Lower lobe of right lung (tissue), 2 donors: ENCODE measurements at regions not wholly inside any gene's neighbourhood (a gene's known extent, or its start where the extent isn't known, plus 50 kb on each side); places are given as distances from the start of the nearest gene placed in this dataset.

ENCODE experiments used
- ATAC-seq, 2 donors: fragments of 200-7000 bp; cut with Tn5 transposase; one replicate each; pipeline ENCODE4 v1.9.1; 2020 to 2022; ENCODE audit warnings: mild to moderate bottlenecking in 2 of 2, moderate library complexity in 2 of 2
- DNase-seq: peaks from one replicate; pipeline ENCODE4 v3.0.0-alpha.2; 2020
- H3K27ac ChIP-seq: fragments of 200-600 bp; one replicate; pipeline ENCODE4 v1.8.0; 2022
- H3K27me3 ChIP-seq: fragments of 200-600 bp; one replicate; pipeline ENCODE4 v1.8.0; 2022; ENCODE audit warnings: low read depth
- H3K36me3 ChIP-seq: fragments of 200-600 bp; one replicate; pipeline ENCODE4 v1.8.0; 2022; ENCODE audit warnings: mild to moderate bottlenecking
- H3K4me1 ChIP-seq: fragments of 200-600 bp; one replicate; pipeline ENCODE4 v1.8.0; 2022
- H3K4me3 ChIP-seq: fragments of 200-600 bp; one replicate; pipeline ENCODE4 v1.8.0; 2022; ENCODE audit warnings: mild to moderate bottlenecking
- H3K9me3 ChIP-seq: fragments of 200-600 bp; one replicate; pipeline ENCODE4 v1.8.0; 2022
- CTCF ChIP-seq: fragments of 200-600 bp; IDR thresholded peaks from one replicate; pipeline ENCODE4 v1.8.0; 2022; ENCODE audit warnings: antibody characterized with exemption, mild to moderate bottlenecking
- intact Hi-C: fragments of 100-400 bp; cut with DNase I; formaldehyde crosslinking; loops from one replicate; pipeline ENCODE4 v1.11.0; 2022
- donor health status: DM: no; HTN: yes; CAD: no; lungs with severe emphysema.

GRCh38 chr7:142389544-142389943, 131.7 kb upstream of the PRSS58 start:
- Histone ChIP-seq H3K4me1 (peaks cover 7% of the 10 kb centered on the region), H3K27ac (no peak overlapping the region), H3K27me3 (no peaks in the 10 kb centered on the region), H3K4me3 (no peak overlapping the region), H3K9me3 (no peaks in the 10 kb centered on the region), H3K36me3 (no peaks in the 10 kb centered on the region)
- no peak for ATAC-seq
- no peak for DNase-seq
- intact Hi-C loops = no loop called here
- TF ChIP-seq CTCF = no peak

GRCh38 chr7:142385491-142386340, 127.9 kb upstream of the PRSS58 start:
- Histone ChIP-seq H3K4me3 (no peak overlapping the region), H3K36me3 (no peaks in the 10 kb centered on the region), H3K27me3 (no peaks in the 10 kb centered on the region), H3K9me3 (no peaks in the 10 kb centered on the region), H3K27ac (no peak overlapping the region), H3K4me1 (peaks cover 7% of the 10 kb centered on the region)
- ATAC-seq (peak; percentile 85 to 87), DNase-seq (no peak)
- intact Hi-C loops = no loop called here
- peak; percentile 54 for TF ChIP-seq CTCF

GRCh38 chr7:142384493-142384922, 126.7 kb upstream of the PRSS58 start:
- H3K27me3 ChIP-seq = no peaks in the 10 kb centered on the region

GRCh38 chr7:142383841-142384492, 126.1 kb upstream of the PRSS58 start:
- Histone ChIP-seq H3K27me3 (no peaks in the 10 kb centered on the region), H3K4me1 (peaks cover 7% of the 10 kb centered on the region), H3K9me3 (no peaks in the 10 kb centered on the region), H3K4me3 (no peak overlapping the region), H3K36me3 (no peaks in the 10 kb centered on the region), H3K27ac (no peak overlapping the region)
- intact Hi-C loops = no loop called here
- peak; percentile 47 to 55 for ATAC-seq
- no peak for DNase-seq
- no peak for TF ChIP-seq CTCF

More at GRCh38 chr7:142384493-142384922, 126.7 kb upstream of the PRSS58 start:
- DNase-seq (peak; percentile 52), ATAC-seq (peak; percentile 66 to 67)
- Histone ChIP-seq H3K9me3 (no peaks in the 10 kb centered on the region), H3K4me3 (no peak overlapping the region), H3K4me1 (peaks cover 7% of the 10 kb centered on the region), H3K36me3 (no peaks in the 10 kb centered on the region), H3K27ac (no peak overlapping the region)
- intact Hi-C loops = no loop called here
- TF ChIP-seq CTCF = no peak

- H3K36me3 ChIP-seq = no peaks in the 10 kb centered on the region
- no peak for TF ChIP-seq CTCF
- ATAC-seq (no peak), DNase-seq (no peak)
- no peaks in the 10 kb centered on the region for H3K9me3 ChIP-seq
- intact Hi-C loops = no loop called here
- H3K4me1 ChIP-seq = peaks cover 7% of the 10 kb centered on the region
- no peak overlapping the region for H3K4me3 ChIP-seq
- H3K27ac ChIP-seq = no peak overlapping the region
- H3K27me3 ChIP-seq = no peaks in the 10 kb centered on the region
Measured at GRCh38 chr7:142381727-142382390, 124.0 kb upstream of the PRSS58 start.
